ENCODE measurements at regions not wholly inside any gene's neighbourhood (a gene's known extent, or its start where the extent isn't known, plus 50 kb on each side); places are given as distances from the start of the nearest gene placed in this dataset.

- TF ChIP-seq CTCF (IDR thresholded peaks at IDR 0.05; ENCODE audit: insufficient read depth, low read length): no peak
- no peak overlapping the region for H3K4me3 ChIP-seq (ENCODE audit: low read depth, low read length)
- no peak for DNase-seq (ENCODE audit: low read depth)
Measured at GRCh38 chr1:104064399-104064798, 314.7 kb downstream of the AMY1C start.

GRCh38 chr1:104072915-104073371, 323.2 kb downstream of the AMY1C start:
- no peak for TF ChIP-seq CTCF (IDR thresholded peaks at IDR 0.05; ENCODE audit: insufficient read depth, low read length)
- no peak overlapping the region for H3K4me3 ChIP-seq (ENCODE audit: low read depth, low read length)
- DNase-seq (ENCODE audit: low read depth): no peak

- no peak for DNase-seq (ENCODE audit: low read depth)
- no peak for TF ChIP-seq CTCF (IDR thresholded peaks at IDR 0.05; ENCODE audit: insufficient read depth, low read length)
- H3K4me3 ChIP-seq (ENCODE audit: low read depth, low read length): no peak overlapping the region
Measured at GRCh38 chr1:104073463-104073902, 323.8 kb downstream of the AMY1C start.

- no peak overlapping the region for H3K4me3 ChIP-seq (ENCODE audit: low read depth, low read length)
- no peak for DNase-seq (ENCODE audit: low read depth)
- TF ChIP-seq CTCF (IDR thresholded peaks at IDR 0.05; ENCODE audit: insufficient read depth, low read length): no peak
Measured at GRCh38 chr1:104082221-104082620, 332.5 kb downstream of the AMY1C start.

- no peak overlapping the region for H3K4me3 ChIP-seq (ENCODE audit: low read depth, low read length)
- TF ChIP-seq CTCF (IDR thresholded peaks at IDR 0.05; ENCODE audit: insufficient read depth, low read length): no peak
- no peak for DNase-seq (ENCODE audit: low read depth)
Measured at GRCh38 chr1:104084380-104084779, 334.7 kb downstream of the AMY1C start.

GRCh38 chr1:104092698-104093097, 343.0 kb downstream of the AMY1C start:
- H3K4me3 ChIP-seq (ENCODE audit: low read depth, low read length): no peak overlapping the region
- no peak for TF ChIP-seq CTCF (IDR thresholded peaks at IDR 0.05; ENCODE audit: insufficient read depth, low read length)
- DNase-seq (ENCODE audit: low read depth): no peak

- no peak for DNase-seq (ENCODE audit: low read depth)
- TF ChIP-seq CTCF (IDR thresholded peaks at IDR 0.05; ENCODE audit: insufficient read depth, low read length): no peak
- H3K4me3 ChIP-seq (ENCODE audit: low read depth, low read length): no peak overlapping the region
Measured at GRCh38 chr1:104098837-104099236, 349.1 kb downstream of the AMY1C start.

Measured in fibroblast of the aortic adventitia (primary cell).